Activated CD4-positive, alpha-beta T cell treated with anti-CD3 and anti-CD28 coated beads for 36 hours (primary cell): ENCODE measurements at regions not wholly inside any gene's neighbourhood (a gene's known extent, or its start where the extent isn't known, plus 50 kb on each side); places are given as distances from the start of the nearest gene placed in this dataset.

Experiments
- ATAC-seq: fragments of 200-7000 bp; cut with Tn5 transposase; one replicate; pipeline ENCODE4 v1.10.0; 2021; ENCODE audit warnings: mild to moderate bottlenecking, moderate library complexity
- CTCF ChIA-PET: fragments of 350-600 bp; sonication (Branson Sonifier 250); formaldehyde crosslinking; loops from one replicate; lab custom pipeline; 2021; ENCODE audit warnings: antibody characterized with exemption; lab: Charles Lee
- POLR2A ChIA-PET: fragments of 350-600 bp; sonication (Branson Sonifier 250); formaldehyde crosslinking; loops from one replicate; lab custom pipeline; 2021; ENCODE audit warnings: antibody characterized with exemption, inconsistent platforms; lab: Charles Lee
- DNase-seq: peaks from one replicate; pipeline ENCODE4 v3.0.0-alpha.2; 2020
- H3K27ac Mint-ChIP-seq: one replicate; pipeline ENCODE4 v1.8.0; 2021; ENCODE audit warnings: mixed read lengths
- H3K27me3 Mint-ChIP-seq: one replicate; pipeline ENCODE4 v1.8.0; 2021; ENCODE audit warnings: mixed read lengths
- H3K36me3 Mint-ChIP-seq: one replicate; pipeline ENCODE4 v1.8.0; 2021; ENCODE audit warnings: low read depth, mixed read lengths
- H3K4me1 Mint-ChIP-seq: one replicate; pipeline ENCODE4 v1.8.0; 2021; ENCODE audit warnings: mixed read lengths
- H3K4me3 Mint-ChIP-seq: one replicate; pipeline ENCODE4 v1.8.0; 2021; ENCODE audit warnings: mild to moderate bottlenecking, moderate library complexity, mixed read lengths
- H3K9me3 Mint-ChIP-seq: one replicate; pipeline ENCODE4 v1.8.0; 2021; ENCODE audit warnings: low read depth, mixed read lengths
- intact Hi-C, 2 experiments: fragments of 100-400 bp; cut with DNase I in 1 of 2; cut with micrococcal nuclease in 1 of 2; formaldehyde crosslinking; loops; one replicate each; pipeline versions ENCODE4 v1.14.2 to v1.15.1; 2022 to 2024; cut with DNase I, micrococcal nuclease

- intact Hi-C loops = loop anchor here in 1 of 2 experiments (5.0 to 10.0 kb wide), 2 partner anchors 287 to 656 kb away; no protein-coding TSS in a partner anchor
- H3K36me3 Mint-ChIP-seq = peaks cover 2% of the 10 kb centered on the region
- peaks cover 8% of the 10 kb centered on the region for H3K4me1 Mint-ChIP-seq
- H3K4me3 Mint-ChIP-seq = peak overlapping the region; percentile 51
- ChIA-PET POLR2A (no interaction called here), CTCF (interaction anchor here (0.7 to 1.1 kb wide), 2 partner anchors 9 to 652 kb away, joined by 3 read pairs; no protein-coding TSS in a partner anchor)
- H3K27ac Mint-ChIP-seq = no peak overlapping the region
- peaks cover 43% of the 10 kb centered on the region for H3K27me3 Mint-ChIP-seq
- H3K9me3 Mint-ChIP-seq = no peaks in the 10 kb centered on the region
- DNase-seq = peak; percentile 29
- ATAC-seq = no peak
Measured at GRCh38 chr13:107867701-107868661, 347.4 kb downstream of the LIG4 start.

GRCh38 chr13:107866941-107867623, 348.3 kb downstream of the LIG4 start:
- no peak for ATAC-seq
- Mint-ChIP-seq H3K27ac (no peak overlapping the region), H3K36me3 (peaks cover 2% of the 10 kb centered on the region), H3K27me3 (peaks cover 43% of the 10 kb centered on the region), H3K4me3 (peak overlapping the region; percentile 51), H3K4me1 (peaks cover 8% of the 10 kb centered on the region), H3K9me3 (no peaks in the 10 kb centered on the region)
- POLR2A ChIA-PET = no interaction called here
- DNase-seq = peak; percentile 23
- CTCF ChIA-PET = interaction anchor here (1.1 kb wide), 1 partner anchor 8 kb away, joined by 3 read pairs; no protein-coding TSS in a partner anchor
- intact Hi-C loops = loop anchor here in 1 of 2 experiments (5.0 to 10.0 kb wide), 2 partner anchors 288 to 655 kb away; no protein-coding TSS in a partner anchor

- CTCF ChIA-PET = no interaction called here
- DNase-seq = peak; percentile 11
- intact Hi-C loops = loop anchor here in 1 of 2 experiments (5.0 to 10.0 kb wide), 2 partner anchors 289 to 654 kb away; no protein-coding TSS in a partner anchor
- peak overlapping the region; percentile 46 for H3K4me3 Mint-ChIP-seq
- POLR2A ChIA-PET = no interaction called here
- H3K27ac Mint-ChIP-seq = no peak overlapping the region
- H3K9me3 Mint-ChIP-seq = no peaks in the 10 kb centered on the region
- no peak for ATAC-seq
- peaks cover 8% of the 10 kb centered on the region for H3K4me1 Mint-ChIP-seq
- peaks cover 2% of the 10 kb centered on the region for H3K36me3 Mint-ChIP-seq
- H3K27me3 Mint-ChIP-seq = peaks cover 43% of the 10 kb centered on the region
Measured at GRCh38 chr13:107866032-107866940, 349.1 kb downstream of the LIG4 start.

DNA sequence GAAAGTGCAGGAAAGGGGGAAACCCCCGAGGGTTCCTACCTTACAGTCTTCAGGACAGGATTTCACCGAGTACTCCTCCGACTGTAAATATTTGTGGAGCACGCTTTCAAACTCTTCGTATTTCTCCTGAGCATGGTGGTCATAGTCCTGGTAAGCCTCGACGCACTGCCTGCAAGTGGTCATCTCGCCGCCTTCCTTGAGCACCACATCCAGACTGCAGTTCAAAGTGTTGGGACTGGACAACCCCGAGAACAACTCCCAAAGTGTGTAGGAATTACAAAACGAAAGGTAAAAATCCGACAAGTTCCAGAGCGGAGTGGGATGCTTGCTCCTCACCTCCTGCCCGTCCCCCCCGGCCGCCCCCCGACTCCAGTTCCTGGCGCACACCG, 349.7 kb downstream of the LIG4 start:
- CTCF ChIA-PET = interaction anchor here (0.6 kb wide), 1 partner anchor 214 kb away, joined by 3 read pairs; no protein-coding TSS in a partner anchor
- H3K27me3 Mint-ChIP-seq = peaks cover 43% of the 10 kb centered on the region
- no peaks in the 10 kb centered on the region for H3K9me3 Mint-ChIP-seq
- DNase-seq (no peak), ATAC-seq (no peak)
- intact Hi-C loops = loop anchor here in 1 of 2 experiments (5.0 to 10.0 kb wide), 2 partner anchors 289 to 653 kb away; no protein-coding TSS in a partner anchor
- H3K4me3 Mint-ChIP-seq = no peak overlapping the region
- POLR2A ChIA-PET = no interaction called here
- H3K27ac Mint-ChIP-seq = no peak overlapping the region
- peaks cover 8% of the 10 kb centered on the region for H3K4me1 Mint-ChIP-seq
- peaks cover 2% of the 10 kb centered on the region for H3K36me3 Mint-ChIP-seq

- H3K27ac Mint-ChIP-seq = no peak overlapping the region
- peaks cover 2% of the 10 kb centered on the region for H3K36me3 Mint-ChIP-seq
- ATAC-seq (no peak), DNase-seq (no peak)
- no peaks in the 10 kb centered on the region for H3K9me3 Mint-ChIP-seq
- ChIA-PET POLR2A (no interaction called here), CTCF (interaction anchor here (0.6 kb wide), 1 partner anchor 214 kb away, joined by 3 read pairs; no protein-coding TSS in a partner anchor)
- peaks cover 8% of the 10 kb centered on the region for H3K4me1 Mint-ChIP-seq
- H3K4me3 Mint-ChIP-seq = no peak overlapping the region
- H3K27me3 Mint-ChIP-seq = peaks cover 42% of the 10 kb centered on the region
- intact Hi-C loops = loop anchor here in 1 of 2 experiments (5.0 to 10.0 kb wide), 2 partner anchors 290 to 653 kb away; no protein-coding TSS in a partner anchor
Measured at GRCh38 chr13:107865318-107865575, 350.1 kb downstream of the LIG4 start.

- Mint-ChIP-seq H3K27me3 (peaks cover 40% of the 10 kb centered on the region), H3K4me1 (peaks cover 8% of the 10 kb centered on the region), H3K9me3 (no peaks in the 10 kb centered on the region), H3K27ac (no peak overlapping the region), H3K36me3 (peaks cover 2% of the 10 kb centered on the region), H3K4me3 (no peak overlapping the region)
- POLR2A ChIA-PET = no interaction called here
- intact Hi-C loops = loop anchor here in 1 of 2 experiments (5.0 to 10.0 kb wide), 2 partner anchors 290 to 652 kb away; no protein-coding TSS in a partner anchor
- CTCF ChIA-PET = interaction anchor here (0.6 kb wide), 1 partner anchor 213 kb away, joined by 3 read pairs; no protein-coding TSS in a partner anchor
- DNase-seq = peak; percentile 14
- ATAC-seq = no peak
Measured at GRCh38 chr13:107864543-107865317, 350.6 kb downstream of the LIG4 start.

- ATAC-seq = no peak
- H3K36me3 Mint-ChIP-seq = peaks cover under 1% of the 10 kb centered on the region
- H3K4me1 Mint-ChIP-seq = peaks cover under 1% of the 10 kb centered on the region
- H3K27ac Mint-ChIP-seq = no peak overlapping the region
- no peak overlapping the region for H3K4me3 Mint-ChIP-seq
- intact Hi-C loops = loop anchor here in 1 of 2 experiments (10.0 kb wide), 1 partner anchor 295 kb away; no protein-coding TSS in a partner anchor
- CTCF ChIA-PET = no interaction called here
- POLR2A ChIA-PET = no interaction called here
- no peak for DNase-seq
- peaks cover 4% of the 10 kb centered on the region for H3K9me3 Mint-ChIP-seq
- H3K27me3 Mint-ChIP-seq = peaks cover 18% of the 10 kb centered on the region
Measured at GRCh38 chr13:107860284-107860683, 355.1 kb downstream of the LIG4 start.

- CTCF ChIA-PET = no interaction called here
- intact Hi-C loops = no loop called here
Measured at GRCh38 chr13:107854880-107855279, 360.5 kb downstream of the LIG4 start.

GRCh38 chr13:107852072-107852471, 363.3 kb downstream of the LIG4 start:
- no peak overlapping the region for H3K4me3 Mint-ChIP-seq
- intact Hi-C loops = no loop called here
- H3K27me3 Mint-ChIP-seq = no peaks in the 10 kb centered on the region
- H3K36me3 Mint-ChIP-seq = no peaks in the 10 kb centered on the region
- CTCF ChIA-PET = no interaction called here
- POLR2A ChIA-PET = no interaction called here
- DNase-seq (no peak), ATAC-seq (no peak)
- peaks cover 2% of the 10 kb centered on the region for H3K9me3 Mint-ChIP-seq
- no peaks in the 10 kb centered on the region for H3K4me1 Mint-ChIP-seq
- no peak overlapping the region for H3K27ac Mint-ChIP-seq

More at GRCh38 chr13:107854880-107855279, 360.5 kb downstream of the LIG4 start:
- H3K36me3 Mint-ChIP-seq = no peaks in the 10 kb centered on the region
- no peak for ATAC-seq
- POLR2A ChIA-PET = no interaction called here
- no peaks in the 10 kb centered on the region for H3K27me3 Mint-ChIP-seq
- H3K4me3 Mint-ChIP-seq = no peak overlapping the region
- no peaks in the 10 kb centered on the region for H3K4me1 Mint-ChIP-seq
- no peak for DNase-seq
- peaks cover 4% of the 10 kb centered on the region for H3K9me3 Mint-ChIP-seq
- no peak overlapping the region for H3K27ac Mint-ChIP-seq

DNA sequence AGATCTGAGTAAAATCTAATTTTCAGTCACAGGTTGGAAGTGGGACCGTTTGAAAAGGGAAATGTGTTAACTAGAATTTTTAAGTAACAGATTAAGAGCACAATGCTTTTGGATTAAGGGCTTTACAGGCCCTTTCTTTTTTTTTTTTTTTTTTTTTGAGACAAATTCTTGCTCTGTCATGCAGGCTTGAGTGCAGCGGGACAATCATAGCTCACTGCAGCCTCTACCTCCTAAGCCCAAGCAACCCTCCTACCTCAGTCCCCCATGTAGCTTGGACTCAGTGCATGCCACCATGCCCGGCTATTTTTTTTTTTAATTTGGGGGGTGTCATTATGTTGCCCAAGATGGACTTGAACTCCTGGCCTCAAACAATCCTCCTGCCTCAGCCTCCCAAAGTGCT, 363.7 kb downstream of the LIG4 start:
- no peak overlapping the region for H3K27ac Mint-ChIP-seq
- peaks cover 2% of the 10 kb centered on the region for H3K9me3 Mint-ChIP-seq
- no peak for ATAC-seq
- CTCF ChIA-PET = no interaction called here
- H3K36me3 Mint-ChIP-seq = no peaks in the 10 kb centered on the region
- H3K4me1 Mint-ChIP-seq = no peaks in the 10 kb centered on the region
- intact Hi-C loops = no loop called here
- H3K27me3 Mint-ChIP-seq = no peaks in the 10 kb centered on the region
- no peak overlapping the region for H3K4me3 Mint-ChIP-seq
- no peak for DNase-seq
- POLR2A ChIA-PET = no interaction called here
